Stimulated activated naive CD8-positive, alpha-beta T cell treated with anti-CD3 and anti-CD28 coated beads, Interleukin-15, Interleukin-2, amounts not matched to agents 100 U/mL and 50 U/mL, for 24 hours (primary cell): ENCODE measurements at regions not wholly inside any gene's neighbourhood (a gene's known extent, or its start where the extent isn't known, plus 50 kb on each side); places are given as distances from the start of the nearest gene placed in this dataset.
"Not testable (repeated sequence)": the region's sequence is repeated elsewhere in the genome, so short reads cannot be mapped to it uniquely, and the experiment has no call there.

Source experiments
- ATAC-seq: fragments of 150-1000 bp; cut with Tn5 transposase; one replicate; pipeline ENCODE4 v1.10.0; 2021
- DNase-seq: peaks from one replicate; pipeline ENCODE4 v3.0.0; 2021

- ATAC-seq (no peak), DNase-seq (no peak)
Observed at GRCh38 chr12:127822809-127823411, 444.1 kb upstream of the TMEM132C start.

GRCh38 chr12:127823801-127824200 lies 443.2 kb upstream of the TMEM132C start:
- no peak for DNase-seq
- no peak for ATAC-seq

- ATAC-seq (no peak), DNase-seq (no peak)
Observed at GRCh38 chr12:127829281-127830064, 437.5 kb upstream of the TMEM132C start.

GRCh38 chr12:127830065-127830460 lies 436.9 kb upstream of the TMEM132C start:
- ATAC-seq (no peak), DNase-seq (no peak)

- DNase-seq = no peak
- ATAC-seq = no peak
Observed at GRCh38 chr12:127830730-127831129, 436.2 kb upstream of the TMEM132C start.

- ATAC-seq = no peak
- no peak for DNase-seq
Observed at GRCh38 chr12:127832172-127832571, 434.8 kb upstream of the TMEM132C start.

- ATAC-seq, DNase-seq: not testable (repeated sequence)
Observed at GRCh38 chr12:127836802-127837201, 430.2 kb upstream of the TMEM132C start.

GRCh38 chr12:127857661-127858060 lies 409.3 kb upstream of the TMEM132C start:
- ATAC-seq (no peak), DNase-seq (no peak)

GRCh38 chr12:127860536-127860935 lies 406.4 kb upstream of the TMEM132C start:
- DNase-seq (no peak), ATAC-seq (no peak)

- DNase-seq = no peak
- no peak for ATAC-seq
Observed at GRCh38 chr12:127861406-127861805, 405.6 kb upstream of the TMEM132C start.

- ATAC-seq = no peak
- no peak for DNase-seq
Observed at GRCh38 chr12:127873306-127873705, 393.7 kb upstream of the TMEM132C start.

GRCh38 chr12:127881371-127882140 lies 385.4 kb upstream of the TMEM132C start:
- DNase-seq (no peak), ATAC-seq (no peak)

- no peak for ATAC-seq
Observed at GRCh38 chr12:127883013-127883412, 384.0 kb upstream of the TMEM132C start.

GRCh38 chr12:127885954-127886750 lies 380.8 kb upstream of the TMEM132C start:
- no peak for ATAC-seq
- DNase-seq = no peak

More at GRCh38 chr12:127883013-127883412, 384.0 kb upstream of the TMEM132C start:
- DNase-seq = no peak

- DNase-seq (no peak), ATAC-seq (no peak)
Observed at GRCh38 chr12:127886827-127887226, 380.1 kb upstream of the TMEM132C start.

- no peak for ATAC-seq
- no peak for DNase-seq
Observed at GRCh38 chr12:127888943-127889719, 377.8 kb upstream of the TMEM132C start.

GRCh38 chr12:127893895-127894609 lies 372.9 kb upstream of the TMEM132C start:
- DNase-seq (no peak), ATAC-seq (no peak)

GRCh38 chr12:127896661-127897060 lies 370.3 kb upstream of the TMEM132C start:
- no peak for DNase-seq
- ATAC-seq = no peak

- ATAC-seq (no peak), DNase-seq (no peak)
Observed at GRCh38 chr12:127898616-127899015, 368.4 kb upstream of the TMEM132C start.

- ATAC-seq = no peak
- no peak for DNase-seq
Observed at GRCh38 chr12:127899971-127900370, 367.0 kb upstream of the TMEM132C start.

- DNase-seq = no peak
- ATAC-seq = no peak
Observed at GRCh38 chr12:127900386-127900785, 366.6 kb upstream of the TMEM132C start.
